Fibroblast of lung (primary cell): ENCODE measurements at regions not wholly inside any gene's neighbourhood (a gene's known extent, or its start where the extent isn't known, plus 50 kb on each side); places are given as distances from the start of the nearest gene placed in this dataset.
A peak's percentile ranks its signal among the peaks of the same experiment; 100 is the strongest.

Source experiments
- DNase-seq, 2 donors: peaks; one replicate each; pipeline versions ENCODE4 v3.0.0 to v3.0.0-alpha.2; 2010; ENCODE audit warnings: low read depth in 2 of 2
- H2AFZ ChIP-seq: 2 replicates; pipeline ENCODE4 v1.5.1; 2012; ENCODE audit warnings: low read length, control low read depth, inconsistent platforms
- H3K27ac ChIP-seq: 2 replicates; pipeline ENCODE4 v1.5.1; 2011; ENCODE audit warnings: low read length, control low read depth; ENCODE audit not compliant: insufficient read depth
- H3K27me3 ChIP-seq: 2 replicates; pipeline ENCODE4 v1.5.1; 2011; ENCODE audit warnings: mild to moderate bottlenecking, low read length; ENCODE audit not compliant: control insufficient read depth, insufficient read depth
- H3K36me3 ChIP-seq: 2 replicates; pipeline ENCODE4 v1.5.1; 2011; ENCODE audit warnings: low read length; ENCODE audit not compliant: control insufficient read depth, insufficient read depth
- H3K4me1 ChIP-seq: 2 replicates; pipeline ENCODE4 v1.5.1; 2011; ENCODE audit warnings: low read length; ENCODE audit not compliant: control insufficient read depth, insufficient read depth; ENCODE audit errors: extremely low read depth
- H3K4me2 ChIP-seq: 2 replicates; pipeline ENCODE4 v1.5.1; 2011; ENCODE audit warnings: low read length, control low read depth; ENCODE audit not compliant: insufficient read depth; ENCODE audit errors: extremely low read depth
- H3K4me3 ChIP-seq, 4 experiments: fragments of 200-600 bp in 1 of 4; sonication (generic) in 1 of 4; replicated peaks in 1 of 4; 2 replicates each; pipeline ENCODE4 v1.5.1; 2011 to 2016; ENCODE audit warnings: low read length in 4 of 4, low read depth in 3 of 4, mild to moderate bottlenecking in 3 of 4, control low read depth in 2 of 4, inconsistent platforms in 1 of 4, mixed read lengths in 1 of 4; ENCODE audit not compliant: insufficient read depth in 1 of 4; ENCODE audit errors: control extremely low read depth in 1 of 4
- H3K79me2 ChIP-seq: 2 replicates; pipeline ENCODE4 v1.5.1; 2012; ENCODE audit warnings: mild to moderate bottlenecking, low read length, inconsistent platforms; ENCODE audit not compliant: control insufficient read depth, insufficient read depth
- H3K9ac ChIP-seq: 2 replicates; pipeline ENCODE4 v1.5.1; 2011; ENCODE audit warnings: mild to moderate bottlenecking, low read length, control low read depth; ENCODE audit not compliant: insufficient read depth
- H3K9me3 ChIP-seq: 2 replicates; pipeline ENCODE4 v1.5.1; 2012; ENCODE audit warnings: low read depth, low read length; ENCODE audit not compliant: control insufficient read depth, insufficient read depth
- H4K20me1 ChIP-seq: 2 replicates; pipeline ENCODE4 v1.5.1; 2011; ENCODE audit warnings: low read length; ENCODE audit not compliant: control insufficient read depth, insufficient read depth; ENCODE audit errors: extremely low read depth
- CTCF ChIP-seq, 2 donors: IDR thresholded peaks in 1 of 2; conservative IDR thresholded peaks in 1 of 2; 1 replicate in 1 of 2; 2 replicates in 1 of 2; pipeline ENCODE4 v1.5.1; 2011 to 2012; ENCODE audit warnings: low read length in 2 of 2, control low read depth in 1 of 2, inconsistent platforms in 1 of 2, low read depth in 1 of 2, mild to moderate bottlenecking in 1 of 2
- EZH2 ChIP-seq: IDR thresholded peaks from 2 replicates; pipeline ENCODE4 v1.5.1; 2012; ENCODE audit warnings: low read length, control low read depth, mild to moderate bottlenecking; ENCODE audit errors: missing control alignments

GRCh38 chr5:67619636-67620035 is 423.0 kb upstream of the CD180 start:
- Histone ChIP-seq H3K9ac (no peak overlapping the region), H3K36me3 (no peaks in the 10 kb centered on the region), H3K4me1 (no peaks in the 10 kb centered on the region), H4K20me1 (no peaks in the 10 kb centered on the region), H2AFZ (no peak overlapping the region), H3K79me2 (no peaks in the 10 kb centered on the region), H3K4me3 (no peak overlapping the region), H3K27ac (no peak overlapping the region), H3K9me3 (no peaks in the 10 kb centered on the region), H3K27me3 (no peaks in the 10 kb centered on the region), H3K4me2 (no peak overlapping the region)
- peak in 1 of 2 donors; percentile 21 for DNase-seq
- TF ChIP-seq EZH2 (no peak), CTCF (conservative IDR thresholded peaks at IDR 0.05 in 1 of 2, IDR thresholded peaks at IDR 0.05 in 1 of 2; ENCODE audit: low read depth in 1 of 2, low read length in 2 of 2) (no peak)

GRCh38 chr5:67619235-67619634 is 422.6 kb upstream of the CD180 start:
- no peaks in the 10 kb centered on the region for H3K36me3 ChIP-seq
- no peak overlapping the region for H2AFZ ChIP-seq
- H3K4me3 ChIP-seq: no peak overlapping the region
- H3K79me2 ChIP-seq: no peaks in the 10 kb centered on the region
- no peaks in the 10 kb centered on the region for H3K27me3 ChIP-seq
- H3K4me2 ChIP-seq: no peak overlapping the region
- H3K4me1 ChIP-seq: no peaks in the 10 kb centered on the region
- no peaks in the 10 kb centered on the region for H3K9me3 ChIP-seq
- no peak overlapping the region for H3K9ac ChIP-seq
- H4K20me1 ChIP-seq: no peaks in the 10 kb centered on the region
- no peak for DNase-seq
- no peak for TF ChIP-seq CTCF (conservative IDR thresholded peaks at IDR 0.05 in 1 of 2, IDR thresholded peaks at IDR 0.05 in 1 of 2; ENCODE audit: low read depth in 1 of 2, low read length in 2 of 2)
- TF ChIP-seq EZH2: no peak
- no peak overlapping the region for H3K27ac ChIP-seq

GRCh38 chr5:67617051-67617450 is 420.5 kb upstream of the CD180 start:
- no peak overlapping the region for H3K9ac ChIP-seq
- no peak overlapping the region for H3K4me3 ChIP-seq
- no peak overlapping the region for H3K27ac ChIP-seq
- H3K4me2 ChIP-seq: no peak overlapping the region
- DNase-seq: no peak
- H3K27me3 ChIP-seq: no peaks in the 10 kb centered on the region
- no peaks in the 10 kb centered on the region for H3K79me2 ChIP-seq
- no peaks in the 10 kb centered on the region for H3K36me3 ChIP-seq
- no peaks in the 10 kb centered on the region for H3K4me1 ChIP-seq
- no peaks in the 10 kb centered on the region for H3K9me3 ChIP-seq
- TF ChIP-seq CTCF (conservative IDR thresholded peaks at IDR 0.05 in 1 of 2, IDR thresholded peaks at IDR 0.05 in 1 of 2; ENCODE audit: low read depth in 1 of 2, low read length in 2 of 2) (no peak), EZH2 (no peak)
- no peaks in the 10 kb centered on the region for H4K20me1 ChIP-seq
- H2AFZ ChIP-seq: no peak overlapping the region
